ENCODE measurements at regions not wholly inside any gene's neighbourhood (a gene's known extent, or its start where the extent isn't known, plus 50 kb on each side); places are given as distances from the start of the nearest gene placed in this dataset.
"Not testable (repeated sequence)": the region's sequence is repeated elsewhere in the genome, so short reads cannot be mapped to it uniquely, and the experiment has no call there.

- Histone ChIP-seq H3K27ac (peak overlapping the region; percentile 19), H3K79me2 (no peaks in the 10 kb centered on the region), H3K4me1 (no peaks in the 10 kb centered on the region), H3K27me3 (ENCODE audit: control insufficient read depth, insufficient read depth, low read length) (no peaks in the 10 kb centered on the region), H3K36me3 (ENCODE audit: control insufficient read depth, insufficient read depth, low read length) (no peaks in the 10 kb centered on the region), H3K9me3 (ENCODE audit: control insufficient read depth, low read length) (no peaks in the 10 kb centered on the region), H3K4me2 (ENCODE audit: low read length) (peak overlapping the region; percentile 65), H3K4me3 (ENCODE audit: low read depth, low read length) (peak overlapping the region; percentile 41), H2AFZ (no peak overlapping the region), H3K9ac (no peak overlapping the region)
- TF ChIP-seq, protein P1, sequence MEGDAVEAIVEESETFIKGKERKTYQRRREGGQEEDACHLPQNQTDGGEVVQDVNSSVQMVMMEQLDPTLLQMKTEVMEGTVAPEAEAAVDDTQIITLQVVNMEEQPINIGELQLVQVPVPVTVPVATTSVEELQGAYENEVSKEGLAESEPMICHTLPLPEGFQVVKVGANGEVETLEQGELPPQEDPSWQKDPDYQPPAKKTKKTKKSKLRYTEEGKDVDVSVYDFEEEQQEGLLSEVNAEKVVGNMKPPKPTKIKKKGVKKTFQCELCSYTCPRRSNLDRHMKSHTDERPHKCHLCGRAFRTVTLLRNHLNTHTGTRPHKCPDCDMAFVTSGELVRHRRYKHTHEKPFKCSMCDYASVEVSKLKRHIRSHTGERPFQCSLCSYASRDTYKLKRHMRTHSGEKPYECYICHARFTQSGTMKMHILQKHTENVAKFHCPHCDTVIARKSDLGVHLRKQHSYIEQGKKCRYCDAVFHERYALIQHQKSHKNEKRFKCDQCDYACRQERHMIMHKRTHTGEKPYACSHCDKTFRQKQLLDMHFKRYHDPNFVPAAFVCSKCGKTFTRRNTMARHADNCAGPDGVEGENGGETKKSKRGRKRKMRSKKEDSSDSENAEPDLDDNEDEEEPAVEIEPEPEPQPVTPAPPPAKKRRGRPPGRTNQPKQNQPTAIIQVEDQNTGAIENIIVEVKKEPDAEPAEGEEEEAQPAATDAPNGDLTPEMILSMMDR (IDR thresholded peaks at IDR 0.05): no peak
Observed at GRCh38 chr22:27108425-27109114, 451.2 kb downstream of the MIAT start.

- not testable (repeated sequence) for H3K4me3 ChIP-seq (ENCODE audit: low read depth, low read length); H3K27ac ChIP-seq; H3K4me1 ChIP-seq; H3K79me2 ChIP-seq; H3K4me2 ChIP-seq (ENCODE audit: low read length); H3K36me3 ChIP-seq (ENCODE audit: control insufficient read depth, insufficient read depth, low read length); H3K27me3 ChIP-seq (ENCODE audit: control insufficient read depth, insufficient read depth, low read length); H3K9me3 ChIP-seq (ENCODE audit: control insufficient read depth, low read length); H3K9ac ChIP-seq; H2AFZ ChIP-seq
Observed at GRCh38 chr22:27109406-27109805, 452.0 kb downstream of the MIAT start.

- no peaks in the 10 kb centered on the region for H3K36me3 ChIP-seq (ENCODE audit: control insufficient read depth, insufficient read depth, low read length)
- H3K79me2 ChIP-seq: no peaks in the 10 kb centered on the region
- H3K4me1 ChIP-seq: no peaks in the 10 kb centered on the region
- H3K27me3 ChIP-seq (ENCODE audit: control insufficient read depth, insufficient read depth, low read length): no peaks in the 10 kb centered on the region
- no peak overlapping the region for H3K4me2 ChIP-seq (ENCODE audit: low read length)
- TF ChIP-seq, protein P1 (IDR thresholded peaks at IDR 0.05): no peak
- no peak overlapping the region for H2AFZ ChIP-seq
- no peak overlapping the region for H3K9ac ChIP-seq
- H3K9me3 ChIP-seq (ENCODE audit: control insufficient read depth, low read length): no peaks in the 10 kb centered on the region
- H3K4me3 ChIP-seq (ENCODE audit: low read depth, low read length): no peak overlapping the region
- no peak overlapping the region for H3K27ac ChIP-seq
Observed at GRCh38 chr22:27110665-27111451, 453.5 kb downstream of the MIAT start.

- H3K36me3 ChIP-seq (ENCODE audit: control insufficient read depth, insufficient read depth, low read length): no peaks in the 10 kb centered on the region
- no peak overlapping the region for H2AFZ ChIP-seq
- H3K27ac ChIP-seq: no peak overlapping the region
- H3K9me3 ChIP-seq (ENCODE audit: control insufficient read depth, low read length): no peaks in the 10 kb centered on the region
- TF ChIP-seq, protein P1 (IDR thresholded peaks at IDR 0.05): no peak
- H3K4me1 ChIP-seq: no peaks in the 10 kb centered on the region
- H3K79me2 ChIP-seq: no peaks in the 10 kb centered on the region
- no peak overlapping the region for H3K4me2 ChIP-seq (ENCODE audit: low read length)
- H3K27me3 ChIP-seq (ENCODE audit: control insufficient read depth, insufficient read depth, low read length): no peaks in the 10 kb centered on the region
- no peak overlapping the region for H3K9ac ChIP-seq
- H3K4me3 ChIP-seq (ENCODE audit: low read depth, low read length): no peak overlapping the region
Observed at GRCh38 chr22:27111796-27112672, 454.6 kb downstream of the MIAT start.

DNA sequence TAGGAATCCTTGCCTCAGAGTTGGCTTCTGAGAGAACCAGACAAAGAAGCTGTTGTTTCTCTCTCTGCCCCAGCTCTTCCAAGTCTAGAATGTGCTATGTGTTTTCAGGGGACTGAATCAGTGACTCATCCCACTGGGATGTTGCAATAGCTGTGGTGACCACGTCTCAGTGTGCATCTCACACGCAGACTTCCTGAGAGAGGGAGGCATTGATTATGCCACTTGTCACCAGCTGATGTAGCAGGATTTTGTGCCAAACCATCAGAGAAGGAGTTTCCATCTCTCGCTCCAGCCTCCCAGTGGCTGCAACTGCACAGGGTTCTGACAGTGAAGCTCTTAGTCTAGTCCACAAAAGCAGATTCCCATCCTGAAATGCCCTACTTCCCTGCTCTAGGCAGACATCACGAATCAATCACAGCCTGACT lies 455.8 kb downstream of the MIAT start:
- Histone ChIP-seq H2AFZ (no peak overlapping the region), H3K4me2 (ENCODE audit: low read length) (no peak overlapping the region), H3K4me3 (ENCODE audit: low read depth, low read length) (no peak overlapping the region), H3K4me1 (no peaks in the 10 kb centered on the region), H3K79me2 (no peaks in the 10 kb centered on the region), H3K9me3 (ENCODE audit: control insufficient read depth, low read length) (no peaks in the 10 kb centered on the region), H3K36me3 (ENCODE audit: control insufficient read depth, insufficient read depth, low read length) (no peaks in the 10 kb centered on the region), H3K9ac (no peak overlapping the region), H3K27ac (no peak overlapping the region), H3K27me3 (ENCODE audit: control insufficient read depth, insufficient read depth, low read length) (no peaks in the 10 kb centered on the region)
- TF ChIP-seq, protein P1 (IDR thresholded peaks at IDR 0.05): no peak
